Naive thymus-derived CD4-positive, alpha-beta T cell (primary cell): ENCODE measurements at regions not wholly inside any gene's neighbourhood (a gene's known extent, or its start where the extent isn't known, plus 50 kb on each side); places are given as distances from the start of the nearest gene placed in this dataset.

Source experiments
- ATAC-seq: fragments of 150-1000 bp; cut with Tn5 transposase; 2 replicates; pipeline ENCODE4 v1.10.0; 2021; ENCODE audit warnings: mild to moderate bottlenecking, moderate library complexity
- CTCF ChIA-PET: fragments of 350-600 bp; sonication (Branson Sonifier 250); formaldehyde crosslinking; loops from one replicate; lab custom pipeline; 2021; ENCODE audit warnings: antibody characterized with exemption; lab: Charles Lee
- POLR2A ChIA-PET: fragments of 350-600 bp; sonication (Branson Sonifier 250); formaldehyde crosslinking; loops from one replicate; lab custom pipeline; 2021; ENCODE audit warnings: antibody characterized with exemption, inconsistent platforms; lab: Charles Lee
- DNase-seq, 9 donors: peaks; one replicate each; pipeline versions ENCODE4 v3.0.0 to v3.0.0-alpha.2; 2020 to 2022; ENCODE audit warnings: mixed read lengths in 1 of 9
- H3K27ac ChIP-seq: one replicate; pipeline ENCODE4 v1.7.0; 2013; ENCODE audit warnings: mild to moderate bottlenecking, low read depth, low read length, moderate library complexity
- H3K27me3 ChIP-seq, 2 donors: one replicate each; pipeline ENCODE4 v1.7.0; 2013; ENCODE audit warnings: low read length in 2 of 2, mild to moderate bottlenecking in 2 of 2, moderate library complexity in 2 of 2; ENCODE audit not compliant: control insufficient read depth in 2 of 2, insufficient read depth in 2 of 2
- H3K36me3 ChIP-seq, 3 experiments: 1 replicate in 2 of 3; 2 replicates in 1 of 3; pipeline ENCODE4 v1.7.0; 2013; ENCODE audit warnings: low read length in 3 of 3, mild to moderate bottlenecking in 3 of 3, moderate library complexity in 1 of 3; ENCODE audit not compliant: insufficient read depth in 3 of 3, control insufficient read depth in 2 of 3
- H3K4me1 ChIP-seq, 2 donors: one replicate each; pipeline ENCODE4 v1.7.0; 2013; ENCODE audit warnings: low read length in 2 of 2, mild to moderate bottlenecking in 2 of 2, moderate library complexity in 1 of 2; ENCODE audit not compliant: control insufficient read depth in 2 of 2, insufficient read depth in 2 of 2
- H3K4me3 ChIP-seq: 2 replicates; pipeline ENCODE4 v1.7.0; 2013; ENCODE audit warnings: mild to moderate bottlenecking, low read length
- H3K9me3 ChIP-seq, 3 experiments: 1 replicate in 2 of 3; 2 replicates in 1 of 3; pipeline ENCODE4 v1.7.0; 2013; ENCODE audit warnings: low read length in 3 of 3; ENCODE audit not compliant: control insufficient read depth in 2 of 3
- H3K27ac Mint-ChIP-seq, 9 donors: one replicate each; pipeline ENCODE4 v1.8.0; 2020 to 2022; ENCODE audit warnings: mixed read lengths in 9 of 9, mild to moderate bottlenecking in 8 of 9, moderate library complexity in 5 of 9, inconsistent platforms in 2 of 9
- H3K27me3 Mint-ChIP-seq, 5 donors: one replicate each; pipeline ENCODE4 v1.8.0; 2021 to 2022; ENCODE audit warnings: mixed read lengths in 5 of 5, mild to moderate bottlenecking in 1 of 5
- H3K36me3 Mint-ChIP-seq, 5 donors: one replicate each; pipeline ENCODE4 v1.8.0; 2020 to 2022; ENCODE audit warnings: mixed read lengths in 5 of 5, mild to moderate bottlenecking in 3 of 5, inconsistent platforms in 1 of 5
- H3K4me1 Mint-ChIP-seq, 7 donors: one replicate each; pipeline ENCODE4 v1.8.0; 2020 to 2022; ENCODE audit warnings: mixed read lengths in 7 of 7, mild to moderate bottlenecking in 3 of 7, inconsistent platforms in 1 of 7
- H3K4me3 Mint-ChIP-seq, 10 donors: one replicate each; pipeline ENCODE4 v1.8.0; 2020 to 2022; ENCODE audit warnings: mild to moderate bottlenecking in 10 of 10, mixed read lengths in 10 of 10, moderate library complexity in 6 of 10, inconsistent platforms in 2 of 10
- H3K9me3 Mint-ChIP-seq, 11 donors: one replicate each; pipeline ENCODE4 v1.8.0; 2020 to 2022; ENCODE audit warnings: mixed read lengths in 11 of 11, mild to moderate bottlenecking in 4 of 11, inconsistent platforms in 1 of 11, moderate library complexity in 1 of 11
- intact Hi-C, 2 donors: fragments of 100-400 bp; cut with micrococcal nuclease; formaldehyde crosslinking; loops; one replicate each; pipeline ENCODE4 v1.15.1; 2023

DNA sequence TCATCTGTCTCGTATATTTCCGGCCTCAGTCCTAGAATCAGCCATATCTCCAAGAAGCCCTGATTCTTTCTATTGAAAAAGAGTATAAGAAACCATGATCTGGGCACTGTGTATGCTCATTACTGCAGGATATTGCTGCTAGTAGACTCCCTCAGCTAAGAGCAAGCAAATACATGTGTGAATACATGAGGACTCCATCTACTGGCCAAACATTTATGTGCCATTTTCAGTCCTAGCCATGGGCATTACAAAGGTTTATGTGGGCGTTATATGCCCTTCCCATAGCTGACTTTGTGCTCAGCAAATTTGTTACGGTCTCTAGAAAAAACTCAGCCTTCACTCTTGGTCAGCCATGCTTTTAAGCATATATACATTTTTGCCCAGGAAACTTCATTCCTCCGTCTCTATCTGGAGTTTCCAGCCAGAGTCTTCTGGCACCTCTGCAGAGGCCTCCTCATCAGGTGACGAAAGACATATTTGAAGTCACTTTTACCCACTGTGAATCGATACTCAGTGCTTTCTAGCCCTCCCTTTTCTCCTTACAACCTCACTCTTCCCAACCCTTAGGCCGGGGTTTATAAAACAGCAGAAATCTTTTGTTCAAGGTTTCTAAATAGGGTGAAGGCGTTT, 1495.6 kb upstream of the CDH6 start:
- no peak for DNase-seq
- no peaks in the 10 kb centered on the region for H3K4me1 Mint-ChIP-seq
- Histone ChIP-seq H3K4me3 (no peak overlapping the region), H3K36me3 (no peaks in the 10 kb centered on the region), H3K9me3 (no peaks in the 10 kb centered on the region), H3K27me3 (no peaks in the 10 kb centered on the region), H3K4me1 (no peaks in the 10 kb centered on the region), H3K27ac (no peak overlapping the region)
- intact Hi-C loops, result no loop called here
- H3K36me3 Mint-ChIP-seq, result no peaks in the 10 kb centered on the region
- ChIA-PET CTCF (no interaction called here), POLR2A (no interaction called here)
- H3K9me3 Mint-ChIP-seq, result peaks cover 0 to 28% (median 7%) of the 10 kb centered on the region in 11 donors
- no peak overlapping the region for H3K4me3 Mint-ChIP-seq
- no peak overlapping the region for H3K27ac Mint-ChIP-seq
- no peak for ATAC-seq
- H3K27me3 Mint-ChIP-seq, result no peaks in the 10 kb centered on the region

DNA sequence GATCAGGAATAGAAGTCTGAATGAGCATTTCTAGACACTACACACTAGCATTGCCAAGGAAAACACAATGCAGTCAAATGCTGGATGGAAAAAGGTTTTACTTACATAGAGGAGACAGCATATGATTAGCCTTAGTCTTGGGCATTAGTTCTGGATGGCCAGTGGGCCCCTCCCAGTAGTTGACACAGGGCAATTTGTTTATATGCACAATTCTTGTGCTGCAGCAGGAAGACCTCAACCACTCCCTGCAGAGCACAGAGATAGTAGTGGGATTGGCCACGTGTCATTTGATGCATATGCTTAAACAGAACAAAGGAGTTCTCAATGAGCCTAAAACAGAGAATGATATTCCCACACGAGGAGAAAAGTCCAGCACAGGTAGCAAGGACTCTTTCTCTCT, 1496.2 kb upstream of the CDH6 start:
- H3K9me3 ChIP-seq, result no peaks in the 10 kb centered on the region
- H3K4me3 ChIP-seq, result no peak overlapping the region
- ChIA-PET CTCF (no interaction called here), POLR2A (no interaction called here)
- H3K27ac ChIP-seq, result no peak overlapping the region
- DNase-seq, result no peak
- Mint-ChIP-seq H3K4me3 (no peak overlapping the region), H3K27me3 (no peaks in the 10 kb centered on the region), H3K9me3 (peaks cover 0 to 34% (median 7%) of the 10 kb centered on the region in 11 donors), H3K36me3 (no peaks in the 10 kb centered on the region), H3K4me1 (no peaks in the 10 kb centered on the region), H3K27ac (no peak overlapping the region)
- no peaks in the 10 kb centered on the region for H3K4me1 ChIP-seq
- intact Hi-C loops, result no loop called here
- H3K27me3 ChIP-seq, result no peaks in the 10 kb centered on the region
- no peak for ATAC-seq
- no peaks in the 10 kb centered on the region for H3K36me3 ChIP-seq

DNA sequence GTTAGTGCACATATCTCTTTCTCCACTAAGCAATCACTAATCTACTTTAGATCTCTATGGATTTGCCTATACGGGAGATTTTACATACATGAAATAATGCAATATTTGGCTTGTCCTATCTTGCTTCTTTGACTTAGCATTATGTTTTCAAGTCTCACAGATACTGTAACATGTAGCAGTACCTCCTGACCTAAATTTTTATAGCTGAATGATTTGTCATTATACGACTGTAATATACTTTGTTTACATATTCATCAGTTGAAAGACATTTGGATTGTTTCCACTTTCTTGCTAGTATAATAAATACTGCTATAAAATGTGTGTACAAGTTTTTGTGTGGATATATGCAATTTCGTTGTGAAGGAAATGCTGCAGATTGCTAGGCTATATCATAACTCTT, 1520.8 kb upstream of the CDH6 start:
- CTCF ChIA-PET, result no interaction called here

DNA sequence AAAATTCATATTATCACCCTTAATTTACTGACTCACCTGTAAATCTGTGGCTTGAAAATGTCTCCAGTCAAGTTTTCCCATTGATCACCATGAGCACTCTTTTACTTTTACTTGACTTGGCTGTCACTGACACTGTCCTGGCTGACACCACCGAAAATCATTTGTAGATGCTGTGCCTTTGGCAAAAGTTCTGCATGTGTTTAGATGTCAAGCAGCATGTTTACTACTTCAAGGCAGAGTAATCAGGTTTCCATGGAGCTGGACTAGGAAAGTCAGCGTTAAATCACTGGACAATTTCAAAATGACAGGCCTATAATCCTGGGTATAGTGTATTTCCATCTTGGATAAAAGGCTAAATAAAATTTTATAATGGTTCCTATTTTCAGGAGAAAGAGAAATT, 1530.6 kb upstream of the CDH6 start:
- no peak for ATAC-seq
- H3K4me3 Mint-ChIP-seq, result no peak overlapping the region
- no peaks in the 10 kb centered on the region for H3K36me3 Mint-ChIP-seq
- no peaks in the 10 kb centered on the region for H3K27me3 Mint-ChIP-seq
- H3K9me3 Mint-ChIP-seq, result peaks cover 3 to 26% (median 8%) of the 10 kb centered on the region in 11 donors
- ChIA-PET POLR2A (no interaction called here), CTCF (interaction anchor here (0.6 kb wide), 1 partner anchor 21 kb away, joined by 3 read pairs; no protein-coding TSS in a partner anchor)
- no peak for DNase-seq
- intact Hi-C loops, result no loop called here
- Histone ChIP-seq H3K27ac (no peak overlapping the region), H3K9me3 (no peaks in the 10 kb centered on the region), H3K4me1 (no peaks in the 10 kb centered on the region), H3K36me3 (no peaks in the 10 kb centered on the region), H3K4me3 (no peak overlapping the region), H3K27me3 (no peaks in the 10 kb centered on the region)
- H3K27ac Mint-ChIP-seq, result no peak overlapping the region
- no peaks in the 10 kb centered on the region for H3K4me1 Mint-ChIP-seq

More for the DNA sequence above, 1520.8 kb upstream of the CDH6 start:
- Mint-ChIP-seq H3K27me3 (no peaks in the 10 kb centered on the region), H3K36me3 (peaks cover 0 to 4% (median 0%) of the 10 kb centered on the region in 5 donors), H3K4me3 (no peak overlapping the region), H3K9me3 (peaks cover 0 to 36% (median 10%) of the 10 kb centered on the region in 11 donors), H3K4me1 (no peaks in the 10 kb centered on the region), H3K27ac (no peak overlapping the region)
- Histone ChIP-seq H3K4me1 (no peaks in the 10 kb centered on the region), H3K9me3 (no peaks in the 10 kb centered on the region), H3K27ac (no peak overlapping the region), H3K36me3 (no peaks in the 10 kb centered on the region), H3K4me3 (no peak overlapping the region), H3K27me3 (no peaks in the 10 kb centered on the region)
- no peak for DNase-seq
- POLR2A ChIA-PET, result no interaction called here
- no peak for ATAC-seq
- intact Hi-C loops, result no loop called here

DNA sequence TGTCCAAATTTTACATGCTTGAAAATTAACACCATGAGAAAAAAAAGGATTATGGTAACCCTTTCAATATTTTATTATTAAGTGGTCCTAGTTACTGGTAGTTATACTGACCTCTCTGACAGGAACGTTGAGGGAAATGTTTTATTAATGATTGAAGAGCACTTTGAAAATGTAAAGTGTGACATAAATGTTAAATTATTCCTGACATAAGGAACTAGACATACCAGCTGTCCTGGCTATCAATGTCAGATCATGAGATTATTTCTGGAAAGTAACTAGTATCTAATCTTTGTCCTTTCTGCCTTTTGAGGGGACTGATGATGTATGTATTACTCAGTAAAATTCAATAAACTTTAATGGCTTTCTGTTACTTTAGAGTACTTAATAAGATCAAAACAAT, 1538.5 kb upstream of the CDH6 start:
- POLR2A ChIA-PET, result no interaction called here
- no peaks in the 10 kb centered on the region for H3K36me3 ChIP-seq
- peaks cover 0 to 33% (median 10%) of the 10 kb centered on the region in 11 donors for H3K9me3 Mint-ChIP-seq

DNA sequence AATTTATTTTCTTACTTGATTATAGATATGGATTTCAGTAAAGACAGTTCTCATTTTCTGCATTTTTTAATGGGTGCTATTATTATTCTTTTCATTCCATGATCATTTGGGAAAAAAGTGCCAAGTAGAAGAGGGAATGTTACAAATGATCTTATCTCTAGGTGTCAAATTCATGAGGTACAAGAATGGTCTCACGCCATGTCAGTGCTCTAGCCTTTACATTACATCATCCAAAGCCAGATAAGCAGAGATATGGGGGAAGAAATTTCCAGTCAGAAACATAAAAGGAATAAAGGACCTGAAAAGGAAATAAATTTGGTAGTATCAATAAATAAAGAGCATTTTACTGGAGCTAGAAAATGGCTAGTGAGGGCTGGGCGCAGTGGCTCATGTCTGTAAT, 1544.2 kb upstream of the CDH6 start:
- H3K9me3 Mint-ChIP-seq, result peaks cover 0 to 20% (median 7%) of the 10 kb centered on the region in 11 donors
- Histone ChIP-seq H3K27me3 (no peaks in the 10 kb centered on the region), H3K4me3 (no peak overlapping the region), H3K9me3 (no peaks in the 10 kb centered on the region), H3K36me3 (no peaks in the 10 kb centered on the region), H3K4me1 (no peaks in the 10 kb centered on the region), H3K27ac (no peak overlapping the region)
- H3K4me1 Mint-ChIP-seq, result no peaks in the 10 kb centered on the region
- ChIA-PET CTCF (no interaction called here), POLR2A (no interaction called here)
- no peak for ATAC-seq
- intact Hi-C loops, result no loop called here
- DNase-seq, result no peak
- no peaks in the 10 kb centered on the region for H3K36me3 Mint-ChIP-seq
- H3K27me3 Mint-ChIP-seq, result no peaks in the 10 kb centered on the region
- H3K4me3 Mint-ChIP-seq, result no peak overlapping the region
- no peak overlapping the region for H3K27ac Mint-ChIP-seq

More for the DNA sequence above, 1538.5 kb upstream of the CDH6 start:
- no peak overlapping the region for H3K4me3 Mint-ChIP-seq
- Histone ChIP-seq H3K27me3 (no peaks in the 10 kb centered on the region), H3K9me3 (no peaks in the 10 kb centered on the region), H3K27ac (no peak overlapping the region), H3K4me3 (no peak overlapping the region), H3K4me1 (no peaks in the 10 kb centered on the region)
- no peaks in the 10 kb centered on the region for H3K4me1 Mint-ChIP-seq
- H3K36me3 Mint-ChIP-seq, result no peaks in the 10 kb centered on the region
- intact Hi-C loops, result no loop called here
- H3K27ac Mint-ChIP-seq, result no peak overlapping the region
- DNase-seq, result no peak
- no peaks in the 10 kb centered on the region for H3K27me3 Mint-ChIP-seq
- no peak for ATAC-seq
- CTCF ChIA-PET, result no interaction called here

DNA sequence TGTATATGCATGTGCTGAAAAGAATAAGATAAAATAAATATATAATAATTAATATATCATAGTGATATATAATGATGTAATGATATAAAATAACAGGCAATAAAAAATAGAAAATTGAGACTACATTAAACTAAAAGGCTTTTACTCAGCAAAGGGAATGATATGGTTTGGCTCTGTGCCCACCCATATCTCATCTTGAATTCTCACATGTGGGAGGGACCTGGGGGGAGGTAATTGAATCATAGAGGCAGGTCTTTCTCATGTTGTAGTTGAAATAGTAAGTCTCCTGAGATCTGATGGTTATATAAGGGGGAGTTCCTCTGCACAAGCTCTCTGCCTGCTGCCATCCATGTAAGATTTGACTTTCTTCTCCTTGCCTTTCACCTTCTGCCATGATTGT, 1550.9 kb upstream of the CDH6 start:
- no peak for ATAC-seq
- POLR2A ChIA-PET, result no interaction called here
- Mint-ChIP-seq H3K27me3 (no peaks in the 10 kb centered on the region), H3K36me3 (peaks cover 0 to 3% (median 0%) of the 10 kb centered on the region in 5 donors), H3K4me1 (no peaks in the 10 kb centered on the region), H3K27ac (no peak overlapping the region), H3K4me3 (no peak overlapping the region), H3K9me3 (peaks cover 0 to 29% (median 15%) of the 10 kb centered on the region in 11 donors)
- CTCF ChIA-PET, result no interaction called here
- intact Hi-C loops, result no loop called here
- no peak for DNase-seq
- no peaks in the 10 kb centered on the region for H3K4me1 ChIP-seq
- H3K36me3 ChIP-seq, result no peaks in the 10 kb centered on the region
- H3K27ac ChIP-seq, result no peak overlapping the region
- no peaks in the 10 kb centered on the region for H3K27me3 ChIP-seq
- no peaks in the 10 kb centered on the region for H3K9me3 ChIP-seq
- H3K4me3 ChIP-seq, result no peak overlapping the region
